HL-60 (cell line): ENCODE measurements at regions not wholly inside any gene's neighbourhood (a gene's known extent, or its start where the extent isn't known, plus 50 kb on each side); places are given as distances from the start of the nearest gene placed in this dataset.

Experiments used
- POLR2AphosphoS5 ChIP-seq: IDR thresholded peaks from 2 replicates; pipeline ENCODE4 v1.6.1; 2012; ENCODE audit warnings: low read depth
- SPI1 ChIP-seq: IDR thresholded peaks from 2 replicates; pipeline ENCODE4 v1.6.1; 2012; ENCODE audit warnings: low read depth, mild to moderate bottlenecking, borderline replicate concordance
- TF ChIP-seq, protein P1 (sequence below): IDR thresholded peaks from one replicate; pipeline ENCODE4 v1.5.1; 2011; ENCODE audit warnings: low read length, control low read depth, inconsistent platforms; ENCODE audit not compliant: insufficient read depth

DNA sequence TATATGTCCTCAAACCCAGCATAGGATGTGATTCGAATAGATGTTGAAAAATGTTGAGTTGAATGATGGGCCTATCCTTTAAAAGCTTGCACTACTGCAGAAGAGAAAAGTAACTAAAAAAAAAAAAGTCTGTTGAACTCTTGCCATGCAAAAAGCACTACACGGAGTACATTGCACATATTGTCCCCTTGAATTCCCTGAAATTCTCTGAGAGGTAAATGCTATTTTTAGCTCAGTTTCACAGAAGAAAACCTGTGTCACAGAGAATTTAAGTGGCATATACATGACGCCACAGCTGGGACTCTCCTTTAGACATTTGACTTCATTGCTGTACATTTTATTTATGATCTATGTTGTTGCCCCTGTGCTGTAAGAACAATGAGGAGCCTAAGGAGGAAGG is 583.8 kb downstream of the SOX6 start:
- TF ChIP-seq, protein P1, sequence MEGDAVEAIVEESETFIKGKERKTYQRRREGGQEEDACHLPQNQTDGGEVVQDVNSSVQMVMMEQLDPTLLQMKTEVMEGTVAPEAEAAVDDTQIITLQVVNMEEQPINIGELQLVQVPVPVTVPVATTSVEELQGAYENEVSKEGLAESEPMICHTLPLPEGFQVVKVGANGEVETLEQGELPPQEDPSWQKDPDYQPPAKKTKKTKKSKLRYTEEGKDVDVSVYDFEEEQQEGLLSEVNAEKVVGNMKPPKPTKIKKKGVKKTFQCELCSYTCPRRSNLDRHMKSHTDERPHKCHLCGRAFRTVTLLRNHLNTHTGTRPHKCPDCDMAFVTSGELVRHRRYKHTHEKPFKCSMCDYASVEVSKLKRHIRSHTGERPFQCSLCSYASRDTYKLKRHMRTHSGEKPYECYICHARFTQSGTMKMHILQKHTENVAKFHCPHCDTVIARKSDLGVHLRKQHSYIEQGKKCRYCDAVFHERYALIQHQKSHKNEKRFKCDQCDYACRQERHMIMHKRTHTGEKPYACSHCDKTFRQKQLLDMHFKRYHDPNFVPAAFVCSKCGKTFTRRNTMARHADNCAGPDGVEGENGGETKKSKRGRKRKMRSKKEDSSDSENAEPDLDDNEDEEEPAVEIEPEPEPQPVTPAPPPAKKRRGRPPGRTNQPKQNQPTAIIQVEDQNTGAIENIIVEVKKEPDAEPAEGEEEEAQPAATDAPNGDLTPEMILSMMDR = no peak
- TF ChIP-seq SPI1 (no peak), POLR2AphosphoS5 (no peak)
